ENCODE measurements at regions not wholly inside any gene's neighbourhood (a gene's known extent, or its start where the extent isn't known, plus 50 kb on each side); places are given as distances from the start of the nearest gene placed in this dataset.
"Not testable (repeated sequence)": the region's sequence is repeated elsewhere in the genome, so short reads cannot be mapped to it uniquely, and the experiment has no call there.

DNA sequence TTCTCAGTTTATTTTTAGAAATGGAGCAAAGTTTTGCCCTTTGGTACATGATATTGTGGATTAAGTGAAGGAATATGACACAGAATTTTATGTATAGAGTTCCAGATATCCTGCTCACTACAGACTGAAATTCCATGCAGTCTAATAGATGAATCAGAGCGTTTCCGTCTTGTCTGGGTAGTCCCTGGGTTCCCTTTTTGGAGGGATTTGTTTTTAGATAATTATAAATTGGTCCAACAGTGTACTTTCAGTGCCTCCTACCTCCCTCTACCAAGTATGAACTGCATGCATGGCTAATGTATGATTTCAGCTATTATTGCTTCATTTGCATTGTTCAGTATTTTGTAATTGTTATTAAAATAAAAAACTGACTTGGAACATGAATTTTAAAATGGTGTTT lies 74.4 kb downstream of the SEPTIN7 start:
- DNase-seq (ENCODE audit: unreplicated experiment): no peak
- Mint-ChIP-seq H3K9me3 (ENCODE audit: unreplicated experiment) (peaks cover 6% of the 10 kb centered on the region), H3K27me3 (ENCODE audit: insufficient read depth, unreplicated experiment) (no peaks in the 10 kb centered on the region), H3K36me3 (ENCODE audit: insufficient read depth, unreplicated experiment) (peaks cover 14% of the 10 kb centered on the region), H3K4me1 (ENCODE audit: insufficient read depth, unreplicated experiment) (peaks cover 20% of the 10 kb centered on the region), H3K4me3 (ENCODE audit: unreplicated experiment) (no peak overlapping the region), H3K27ac (ENCODE audit: low read depth, unreplicated experiment) (no peak overlapping the region)
- no peak for TF ChIP-seq CTCF (IDR thresholded peaks at IDR 0.05; ENCODE audit: unreplicated experiment)
- intact Hi-C loops (cut with micrococcal nuclease): no loop called here
- BruUV-seq (replicated peaks): no TSS peak
- POLR2A ChIA-PET: no interaction called here
- CTCF ChIA-PET: interaction anchor here (0.6 to 0.9 kb wide), 2 partner anchors 165 to 1538 kb away, joined by 3 read pairs; no protein-coding TSS in a partner anchor

DNA sequence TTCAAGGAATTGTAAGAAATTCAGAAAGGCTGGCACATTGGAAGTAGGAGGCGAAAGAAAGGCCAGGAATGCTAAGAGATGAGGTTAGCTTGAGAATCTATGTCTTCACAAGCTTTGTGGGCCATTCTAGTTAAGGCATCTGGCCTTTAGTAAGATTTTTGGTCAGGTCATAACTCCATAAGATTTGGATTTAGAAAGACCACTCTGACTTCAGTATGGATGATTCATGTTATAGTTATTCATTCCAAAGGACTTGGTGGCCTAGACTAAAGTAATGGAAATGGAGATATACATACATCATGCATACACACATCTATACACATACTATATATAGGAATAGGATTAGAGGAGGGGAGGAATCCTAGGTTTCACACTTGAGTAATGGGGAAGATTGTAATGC lies 77.5 kb downstream of the SEPTIN7 start:
- H3K27me3 Mint-ChIP-seq (ENCODE audit: insufficient read depth, unreplicated experiment): no peaks in the 10 kb centered on the region
- H3K9me3 Mint-ChIP-seq (ENCODE audit: unreplicated experiment): peaks cover 6% of the 10 kb centered on the region
- ChIA-PET CTCF (interaction anchor here (1.0 kb wide), 1 partner anchor 28 kb away, joined by 5 read pairs; no protein-coding TSS in a partner anchor), POLR2A (interaction anchor here (0.7 to 1.1 kb wide), 3 partner anchors 31 to 183 kb away, joined by 3 to 4 read pairs (median 3); partner anchors contain the start of gene HERPUD2)
- TF ChIP-seq CTCF (IDR thresholded peaks at IDR 0.05; ENCODE audit: unreplicated experiment): no peak
- H3K36me3 Mint-ChIP-seq (ENCODE audit: insufficient read depth, unreplicated experiment): peaks cover 38% of the 10 kb centered on the region
- BruUV-seq (replicated peaks): no TSS peak
- intact Hi-C loops (cut with micrococcal nuclease): no loop called here
- H3K4me1 Mint-ChIP-seq (ENCODE audit: insufficient read depth, unreplicated experiment): peaks cover 20% of the 10 kb centered on the region
- H3K4me3 Mint-ChIP-seq (ENCODE audit: unreplicated experiment): no peak overlapping the region
- H3K27ac Mint-ChIP-seq (ENCODE audit: low read depth, unreplicated experiment): no peak overlapping the region
- DNase-seq (ENCODE audit: unreplicated experiment): no peak

DNA sequence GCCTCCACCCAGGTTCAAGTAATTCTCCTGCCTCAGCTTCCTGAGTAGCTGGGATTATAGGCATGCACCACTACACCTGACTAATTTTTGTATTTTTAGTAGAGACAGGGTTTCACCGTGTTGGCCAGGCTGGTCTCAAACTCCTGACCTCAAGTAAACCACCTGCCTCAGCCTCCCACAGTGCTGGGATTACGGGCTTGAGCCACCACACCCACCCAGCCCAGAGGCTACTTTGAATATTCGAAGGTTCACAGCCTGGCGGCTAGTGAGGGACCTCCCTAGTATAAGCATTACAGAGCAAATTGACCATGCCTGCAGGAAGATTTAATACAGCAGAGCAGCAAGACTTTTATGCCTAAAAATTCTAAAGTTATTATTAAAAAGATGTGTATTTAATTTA lies 86.6 kb downstream of the SEPTIN7 start:
- CTCF ChIA-PET: interaction anchor here (1.1 to 1.4 kb wide), 3 partner anchors 85 to 179 kb away, joined by 3 to 4 read pairs (median 3); no protein-coding TSS in a partner anchor
- DNase-seq (ENCODE audit: unreplicated experiment); H3K4me3 Mint-ChIP-seq (ENCODE audit: unreplicated experiment); H3K27ac Mint-ChIP-seq (ENCODE audit: low read depth, unreplicated experiment); H3K4me1 Mint-ChIP-seq (ENCODE audit: insufficient read depth, unreplicated experiment); H3K9me3 Mint-ChIP-seq (ENCODE audit: unreplicated experiment); intact Hi-C loops (cut with micrococcal nuclease); H3K27me3 Mint-ChIP-seq (ENCODE audit: insufficient read depth, unreplicated experiment); BruUV-seq (replicated peaks); POLR2A ChIA-PET: not testable (repeated sequence)
- H3K36me3 Mint-ChIP-seq (ENCODE audit: insufficient read depth, unreplicated experiment): peaks cover 59% of the 10 kb centered on the region

DNA sequence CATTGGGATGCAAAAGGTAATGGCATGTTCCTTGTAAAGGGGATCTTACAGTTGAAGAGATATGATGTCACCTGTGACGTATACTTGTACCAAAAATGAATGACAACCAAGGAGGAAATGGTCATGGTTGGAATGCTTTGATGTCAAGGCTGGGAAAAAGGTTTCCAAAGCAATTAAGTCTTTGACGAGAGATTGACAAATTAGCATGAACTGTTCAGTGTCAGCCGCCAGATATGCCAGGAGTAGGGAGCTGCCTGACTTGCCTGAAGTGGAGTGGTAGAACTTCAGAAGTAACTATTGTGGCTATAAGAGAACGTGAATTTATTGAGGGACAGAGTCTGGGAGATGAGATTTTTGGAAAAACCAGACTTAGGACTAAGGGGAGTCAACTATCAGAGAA lies 88.1 kb downstream of the SEPTIN7 start:
- no TSS peak for BruUV-seq (replicated peaks)
- TF ChIP-seq CTCF (IDR thresholded peaks at IDR 0.05; ENCODE audit: unreplicated experiment): no peak
- Mint-ChIP-seq H3K9me3 (ENCODE audit: unreplicated experiment) (no peaks in the 10 kb centered on the region), H3K27ac (ENCODE audit: low read depth, unreplicated experiment) (no peak overlapping the region), H3K27me3 (ENCODE audit: insufficient read depth, unreplicated experiment) (no peaks in the 10 kb centered on the region), H3K4me3 (ENCODE audit: unreplicated experiment) (no peak overlapping the region), H3K36me3 (ENCODE audit: insufficient read depth, unreplicated experiment) (peaks cover 51% of the 10 kb centered on the region), H3K4me1 (ENCODE audit: insufficient read depth, unreplicated experiment) (peaks cover 5% of the 10 kb centered on the region)
- intact Hi-C loops (cut with micrococcal nuclease): no loop called here
- ChIA-PET POLR2A (interaction anchor here (1.1 kb wide), 1 partner anchor 87 kb away, joined by 3 read pairs; no protein-coding TSS in a partner anchor), CTCF (interaction anchor here (0.6 to 1.4 kb wide), 3 partner anchors 70 to 230 kb away, joined by 3 to 4 read pairs (median 3); no protein-coding TSS in a partner anchor)
- DNase-seq (ENCODE audit: unreplicated experiment): no peak

GRCh38 chr7:35889870-35890269 lies 89.0 kb downstream of the SEPTIN7 start:
- ChIA-PET CTCF (no interaction called here), POLR2A (interaction anchor here (0.7 to 1.1 kb wide), 2 partner anchors 87 to 90 kb away, joined by 3 to 4 read pairs; no protein-coding TSS in a partner anchor)
- Mint-ChIP-seq H3K27me3 (ENCODE audit: insufficient read depth, unreplicated experiment) (no peaks in the 10 kb centered on the region), H3K36me3 (ENCODE audit: insufficient read depth, unreplicated experiment) (peaks cover 43% of the 10 kb centered on the region), H3K4me3 (ENCODE audit: unreplicated experiment) (no peak overlapping the region), H3K4me1 (ENCODE audit: insufficient read depth, unreplicated experiment) (peaks cover 5% of the 10 kb centered on the region), H3K27ac (ENCODE audit: low read depth, unreplicated experiment) (no peak overlapping the region), H3K9me3 (ENCODE audit: unreplicated experiment) (no peaks in the 10 kb centered on the region)
- intact Hi-C loops (cut with micrococcal nuclease): no loop called here
- DNase-seq (ENCODE audit: unreplicated experiment): no peak
- no peak for TF ChIP-seq CTCF (IDR thresholded peaks at IDR 0.05; ENCODE audit: unreplicated experiment)
- BruUV-seq (replicated peaks): no TSS peak

Data from MCF 10A (cell line).